Keratinocyte (primary cell): ENCODE measurements at regions not wholly inside any gene's neighbourhood (a gene's known extent, or its start where the extent isn't known, plus 50 kb on each side); places are given as distances from the start of the nearest gene placed in this dataset.

ENCODE experiments used
- EZH2 ChIP-seq: IDR thresholded peaks from one replicate; pipeline ENCODE4 v1.6.1; 2012; ENCODE audit warnings: inconsistent platforms, mild to moderate bottlenecking, low read length, moderate library complexity
- TF ChIP-seq, protein P1 (sequence below), 3 experiments: IDR thresholded peaks in 1 of 3; conservative IDR thresholded peaks in 1 of 3; optimal IDR thresholded peaks in 1 of 3; 2 replicates in 2 of 3; 3 replicates in 1 of 3; pipeline versions ENCODE3 to v1.5.1; 2011; ENCODE audit warnings: low read length in 3 of 3, mild to moderate bottlenecking in 3 of 3, moderate library complexity in 2 of 3, control low read depth in 1 of 3, inconsistent platforms in 1 of 3; ENCODE audit not compliant: insufficient read depth in 2 of 3; ENCODE audit errors: extremely low read depth in 1 of 3

DNA sequence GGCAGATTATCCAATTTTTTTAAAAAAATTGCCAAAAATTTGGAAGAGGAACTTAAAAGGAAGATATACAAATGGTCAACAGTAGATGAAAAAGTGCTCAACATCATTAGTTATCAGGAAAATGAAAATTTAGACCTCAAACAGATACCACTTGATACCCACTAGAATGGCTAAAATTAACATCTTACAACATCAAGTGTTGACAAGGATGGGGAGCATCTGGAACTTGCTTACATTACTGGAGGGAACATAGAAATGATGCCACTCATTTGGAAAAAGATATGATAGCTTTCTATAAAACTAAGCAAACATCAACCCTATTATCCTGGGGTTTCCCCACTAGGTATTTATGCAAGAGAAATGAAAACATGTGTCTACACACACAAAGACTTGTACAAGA is 284.5 kb upstream of the CHRNA7 start:
- TF ChIP-seq, protein P1, sequence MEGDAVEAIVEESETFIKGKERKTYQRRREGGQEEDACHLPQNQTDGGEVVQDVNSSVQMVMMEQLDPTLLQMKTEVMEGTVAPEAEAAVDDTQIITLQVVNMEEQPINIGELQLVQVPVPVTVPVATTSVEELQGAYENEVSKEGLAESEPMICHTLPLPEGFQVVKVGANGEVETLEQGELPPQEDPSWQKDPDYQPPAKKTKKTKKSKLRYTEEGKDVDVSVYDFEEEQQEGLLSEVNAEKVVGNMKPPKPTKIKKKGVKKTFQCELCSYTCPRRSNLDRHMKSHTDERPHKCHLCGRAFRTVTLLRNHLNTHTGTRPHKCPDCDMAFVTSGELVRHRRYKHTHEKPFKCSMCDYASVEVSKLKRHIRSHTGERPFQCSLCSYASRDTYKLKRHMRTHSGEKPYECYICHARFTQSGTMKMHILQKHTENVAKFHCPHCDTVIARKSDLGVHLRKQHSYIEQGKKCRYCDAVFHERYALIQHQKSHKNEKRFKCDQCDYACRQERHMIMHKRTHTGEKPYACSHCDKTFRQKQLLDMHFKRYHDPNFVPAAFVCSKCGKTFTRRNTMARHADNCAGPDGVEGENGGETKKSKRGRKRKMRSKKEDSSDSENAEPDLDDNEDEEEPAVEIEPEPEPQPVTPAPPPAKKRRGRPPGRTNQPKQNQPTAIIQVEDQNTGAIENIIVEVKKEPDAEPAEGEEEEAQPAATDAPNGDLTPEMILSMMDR (optimal IDR thresholded peaks at IDR 0.05 in 1 of 3, IDR thresholded peaks at IDR 0.05 in 1 of 3, conservative IDR thresholded peaks at IDR 0.05 in 1 of 3; ENCODE audit: extremely low read depth in 1 of 3, insufficient read depth in 2 of 3, low read length in 3 of 3) = no peak
- TF ChIP-seq EZH2 = no peak
